SK-N-SH treated with all-trans-retinoic acid at 6 μM for 48 hours (cell line): ENCODE measurements at regions not wholly inside any gene's neighbourhood (a gene's known extent, or its start where the extent isn't known, plus 50 kb on each side); places are given as distances from the start of the nearest gene placed in this dataset.

Source experiments
- ARNTL ChIP-seq: fragments of 450-650 bp; formaldehyde crosslinking; IDR thresholded peaks from 2 replicates; pipeline ENCODE4 v1.5.0; 2020; ENCODE audit warnings: low read depth, mild to moderate bottlenecking, moderate library complexity, borderline replicate concordance
- CSDC2 ChIP-seq: fragments of 250-450 bp; sonication (Bioruptor Pico); IDR thresholded peaks from 2 replicates; pipeline ENCODE4 v1.5.0; 2020; ENCODE audit warnings: mild to moderate bottlenecking, moderate library complexity
- GLIS3 ChIP-seq: fragments of 250-450 bp; sonication (Bioruptor Pico); IDR thresholded peaks from 2 replicates; pipeline ENCODE4 v1.5.0; 2020; ENCODE audit warnings: mild to moderate bottlenecking, moderate library complexity
- PATZ1 ChIP-seq: fragments of 250-450 bp; sonication (Bioruptor Pico); IDR thresholded peaks from 2 replicates; pipeline ENCODE4 v1.8.0; 2020; ENCODE audit warnings: mild to moderate bottlenecking, moderate library complexity, borderline replicate concordance
- ZC3H10 ChIP-seq: fragments of 250-450 bp; sonication (Bioruptor Pico); IDR thresholded peaks from 2 replicates; pipeline ENCODE4 v1.5.1; 2021; ENCODE audit warnings: mild to moderate bottlenecking, moderate library complexity
- ZFP30 ChIP-seq: fragments of 450-650 bp; formaldehyde crosslinking; IDR thresholded peaks from 2 replicates; pipeline ENCODE4 v1.5.0; 2022; ENCODE audit warnings: mild to moderate bottlenecking, moderate library complexity
- ZNF8 ChIP-seq: fragments of 450-650 bp; formaldehyde crosslinking; IDR thresholded peaks from 2 replicates; pipeline ENCODE4 v1.5.0; 2020; ENCODE audit warnings: mild to moderate bottlenecking, moderate library complexity

DNA sequence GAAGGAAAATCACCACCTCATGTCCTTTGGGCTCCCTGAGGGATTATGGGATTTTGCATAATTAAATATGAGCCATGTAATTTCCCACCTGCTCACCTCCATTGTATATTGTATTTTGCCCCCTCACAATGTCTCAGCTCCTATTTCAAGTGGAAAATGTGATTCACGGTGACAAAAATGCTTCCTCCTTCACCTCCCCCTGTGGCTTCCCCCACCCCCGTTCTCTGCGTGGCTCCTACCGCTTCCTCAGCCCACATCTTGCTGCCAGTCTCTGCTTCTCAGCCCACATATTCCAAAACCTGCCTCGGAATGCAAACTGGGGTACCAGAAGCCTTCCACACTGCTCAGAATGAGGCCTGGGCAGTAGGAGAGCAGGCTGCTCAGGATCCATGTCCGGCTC lies 394.5 kb upstream of the C16orf82 start:
- TF ChIP-seq ZNF8 (CRISPR knock-in tag) (no peak), PATZ1 (CRISPR knock-in tag) (no peak), CSDC2 (no peak), ZFP30 (CRISPR knock-in tag) (no peak), ARNTL (CRISPR knock-in tag) (no peak), GLIS3 (CRISPR knock-in tag) (no peak), ZC3H10 (CRISPR knock-in tag) (no peak)
